Body of pancreas (tissue), 4 donors: ENCODE measurements at regions not wholly inside any gene's neighbourhood (a gene's known extent, or its start where the extent isn't known, plus 50 kb on each side); places are given as distances from the start of the nearest gene placed in this dataset.

Source experiments
- POLR2A ChIP-seq, 3 donors: fragments of 450-650 bp; IDR thresholded peaks; one replicate each; pipeline ENCODE4 v1.6.1; 2016; ENCODE audit warnings: antibody characterized with exemption in 3 of 3, mild to moderate bottlenecking in 2 of 3
- TF ChIP-seq, protein P1 (sequence below), 7 experiments: fragments of 450-650 bp in 4 of 7; fragments of 200-600 bp in 3 of 7; sonication (generic) in 3 of 7; IDR thresholded peaks; one replicate each; pipeline ENCODE4 v1.5.1; 2016 to 2019; ENCODE audit warnings: antibody characterized with exemption in 7 of 7

DNA sequence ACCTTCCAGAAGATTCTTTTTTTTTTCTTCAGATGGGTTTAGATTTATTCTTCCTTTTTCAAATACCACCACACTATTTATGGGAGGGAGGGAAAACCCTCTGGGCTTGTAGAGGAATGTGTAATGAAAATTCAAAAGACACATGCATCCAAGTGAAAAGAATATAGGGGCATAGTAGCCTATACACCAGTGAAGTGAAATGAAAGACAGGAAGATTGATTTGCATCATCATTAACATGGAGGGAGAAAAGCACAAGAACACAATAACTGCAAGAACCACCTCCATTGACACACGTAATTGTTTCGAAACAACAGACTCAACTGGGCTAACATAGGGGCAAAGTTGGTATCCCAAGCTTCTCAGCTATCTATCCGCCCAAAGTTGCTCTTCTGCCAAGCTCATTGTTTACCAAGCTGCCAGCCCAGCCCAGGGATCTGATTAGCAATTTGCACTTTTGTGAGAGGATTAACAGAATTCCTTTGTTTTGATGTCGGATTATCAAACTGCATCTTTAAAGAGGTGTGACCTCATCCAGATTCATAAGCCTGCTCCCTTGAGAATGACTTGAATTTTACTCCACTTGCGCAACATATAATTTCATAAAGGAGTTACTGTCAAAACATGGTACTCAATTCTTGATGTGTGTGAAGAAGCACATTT, 430.5 kb upstream of the SOX5 start:
- TF ChIP-seq, protein P1, sequence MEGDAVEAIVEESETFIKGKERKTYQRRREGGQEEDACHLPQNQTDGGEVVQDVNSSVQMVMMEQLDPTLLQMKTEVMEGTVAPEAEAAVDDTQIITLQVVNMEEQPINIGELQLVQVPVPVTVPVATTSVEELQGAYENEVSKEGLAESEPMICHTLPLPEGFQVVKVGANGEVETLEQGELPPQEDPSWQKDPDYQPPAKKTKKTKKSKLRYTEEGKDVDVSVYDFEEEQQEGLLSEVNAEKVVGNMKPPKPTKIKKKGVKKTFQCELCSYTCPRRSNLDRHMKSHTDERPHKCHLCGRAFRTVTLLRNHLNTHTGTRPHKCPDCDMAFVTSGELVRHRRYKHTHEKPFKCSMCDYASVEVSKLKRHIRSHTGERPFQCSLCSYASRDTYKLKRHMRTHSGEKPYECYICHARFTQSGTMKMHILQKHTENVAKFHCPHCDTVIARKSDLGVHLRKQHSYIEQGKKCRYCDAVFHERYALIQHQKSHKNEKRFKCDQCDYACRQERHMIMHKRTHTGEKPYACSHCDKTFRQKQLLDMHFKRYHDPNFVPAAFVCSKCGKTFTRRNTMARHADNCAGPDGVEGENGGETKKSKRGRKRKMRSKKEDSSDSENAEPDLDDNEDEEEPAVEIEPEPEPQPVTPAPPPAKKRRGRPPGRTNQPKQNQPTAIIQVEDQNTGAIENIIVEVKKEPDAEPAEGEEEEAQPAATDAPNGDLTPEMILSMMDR (IDR thresholded peaks at IDR 0.05), result no peak
- TF ChIP-seq POLR2A (IDR thresholded peaks at IDR 0.05), result no peak
